ENCODE measurements at regions not wholly inside any gene's neighbourhood (a gene's known extent, or its start where the extent isn't known, plus 50 kb on each side); places are given as distances from the start of the nearest gene placed in this dataset.
A peak's percentile ranks its signal among the peaks of the same experiment; 100 is the strongest.
"Not testable (repeated sequence)": the region's sequence is repeated elsewhere in the genome, so short reads cannot be mapped to it uniquely, and the experiment has no call there.

DNA sequence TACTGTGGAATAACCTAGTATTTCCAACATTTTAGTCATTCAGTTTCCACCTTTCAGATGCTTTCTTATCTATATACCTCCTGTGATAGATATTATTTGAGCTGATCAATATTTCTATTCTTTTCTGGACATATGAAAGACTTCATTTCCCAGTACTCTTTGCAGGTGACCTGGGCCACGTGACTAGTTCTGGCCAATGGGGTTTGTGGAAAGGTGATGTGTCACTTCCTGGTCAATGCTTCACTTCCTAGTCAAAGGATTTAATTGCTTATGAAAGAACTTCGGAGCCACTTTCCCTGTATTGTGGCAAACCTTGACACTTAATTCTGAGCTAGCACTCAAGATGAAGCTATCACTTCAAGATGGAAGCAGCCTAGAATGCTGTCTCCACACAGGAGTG lies 248.9 kb upstream of the FOXF1 start:
- ChIA-PET CTCF (interaction anchor here (1.3 kb wide), 1 partner anchor 9 kb away, joined by 6 read pairs; no protein-coding TSS in a partner anchor), POLR2A (ENCODE audit: low non-redundant PET) (no interaction called here)
- peak; percentile 36 for DNase-seq (ENCODE audit: low spot score)
- no peak for TF ChIP-seq CTCF (conservative IDR thresholded peaks at IDR 0.05; ENCODE audit: low read depth)
- no peak overlapping the region for H3K27ac ChIP-seq

GRCh38 chr16:86267657-86268056 lies 242.7 kb upstream of the FOXF1 start:
- CTCF ChIA-PET; POLR2A ChIA-PET (ENCODE audit: low non-redundant PET); DNase-seq (ENCODE audit: low spot score); H3K27ac ChIP-seq: not testable (repeated sequence)

DNA sequence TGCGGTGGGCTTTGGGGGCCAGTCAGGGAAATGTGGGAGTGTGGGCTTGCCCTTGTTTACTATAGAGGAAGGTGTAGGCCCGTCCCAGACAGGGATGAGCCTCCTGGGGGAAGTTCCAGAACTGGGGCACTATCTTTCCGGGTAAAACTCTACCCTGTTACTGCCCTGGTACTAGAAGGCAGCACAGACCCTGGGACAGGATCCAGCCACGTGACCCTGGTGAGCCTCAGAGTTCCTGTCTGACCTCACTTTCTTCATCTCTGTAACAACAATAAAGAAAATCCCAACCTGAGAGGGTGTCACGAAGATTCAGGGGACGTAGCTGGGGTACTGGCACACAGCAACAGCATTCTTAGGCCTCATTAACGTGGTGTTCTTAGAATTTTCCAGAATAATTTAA lies 239.6 kb upstream of the FOXF1 start:
- CTCF ChIA-PET, result interaction anchor here (0.5 kb wide), 1 partner anchor 1063 kb away, joined by 3 read pairs; no protein-coding TSS in a partner anchor
- POLR2A ChIA-PET (ENCODE audit: low non-redundant PET), result no interaction called here
- H3K27ac ChIP-seq, result no peak overlapping the region
- TF ChIP-seq CTCF (conservative IDR thresholded peaks at IDR 0.05; ENCODE audit: low read depth), result no peak
- no peak for DNase-seq (ENCODE audit: low spot score)

- H3K27ac ChIP-seq, result no peak overlapping the region
- ChIA-PET CTCF (no interaction called here), POLR2A (ENCODE audit: low non-redundant PET) (no interaction called here)
- DNase-seq (ENCODE audit: low spot score), result no peak
- no peak for TF ChIP-seq CTCF (conservative IDR thresholded peaks at IDR 0.05; ENCODE audit: low read depth)
Observed at GRCh38 chr16:86272744-86273143, 237.6 kb upstream of the FOXF1 start.

DNA sequence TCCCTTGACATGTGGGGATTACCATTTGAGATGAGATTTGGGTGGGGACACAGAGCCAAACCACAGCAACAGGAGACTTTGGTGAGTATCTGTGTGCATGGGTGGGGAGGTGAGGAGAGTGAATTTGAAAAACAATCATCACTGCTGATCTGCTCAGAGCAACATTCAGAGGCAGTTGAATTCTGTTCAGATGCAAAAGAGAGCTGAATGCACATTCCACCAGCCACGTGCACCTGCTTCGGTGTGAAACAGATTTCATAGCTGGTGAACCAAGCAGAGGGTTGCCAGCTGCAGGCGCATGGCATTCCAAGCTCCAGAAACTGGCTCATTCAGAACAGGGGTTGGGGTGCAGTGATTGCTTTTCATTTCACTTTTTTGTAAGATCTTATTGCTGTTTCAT lies 233.1 kb upstream of the FOXF1 start:
- H3K27ac ChIP-seq, result no peak overlapping the region
- no peak for DNase-seq (ENCODE audit: low spot score)
- POLR2A ChIA-PET (ENCODE audit: low non-redundant PET), result no interaction called here
- CTCF ChIA-PET, result no interaction called here
- TF ChIP-seq CTCF (conservative IDR thresholded peaks at IDR 0.05; ENCODE audit: low read depth), result no peak

DNA sequence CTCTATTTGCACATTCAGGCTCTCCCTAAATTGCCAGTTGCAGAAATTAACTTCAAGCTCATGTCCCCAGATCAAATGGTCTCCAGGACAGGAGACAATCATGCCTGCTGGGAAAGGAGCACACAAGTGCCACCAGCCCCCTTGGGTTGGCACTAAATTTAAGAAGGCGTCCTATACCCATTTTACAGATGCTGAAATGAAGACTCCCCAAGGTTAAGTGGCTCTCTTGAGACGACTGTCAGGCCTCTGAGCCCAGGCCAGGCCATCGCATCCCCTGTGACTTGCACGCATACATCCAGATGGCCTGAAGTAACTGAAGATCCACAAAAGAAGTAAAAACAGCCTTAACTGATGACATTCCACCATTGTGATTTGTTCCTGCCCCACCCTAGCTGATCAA lies 232.5 kb upstream of the FOXF1 start:
- DNase-seq (ENCODE audit: low spot score); H3K27ac ChIP-seq; CTCF ChIA-PET; POLR2A ChIA-PET (ENCODE audit: low non-redundant PET): not testable (repeated sequence)

- no peak for DNase-seq (ENCODE audit: low spot score)
- TF ChIP-seq CTCF (conservative IDR thresholded peaks at IDR 0.05; ENCODE audit: low read depth), result no peak
- no peak overlapping the region for H3K27ac ChIP-seq
- ChIA-PET CTCF (no interaction called here), POLR2A (ENCODE audit: low non-redundant PET) (no interaction called here)
Observed at GRCh38 chr16:86281421-86281820, 228.9 kb upstream of the FOXF1 start.

GRCh38 chr16:86283944-86284343 lies 226.4 kb upstream of the FOXF1 start:
- no peak overlapping the region for H3K27ac ChIP-seq
- no peak for DNase-seq (ENCODE audit: low spot score)
- POLR2A ChIA-PET (ENCODE audit: low non-redundant PET), result no interaction called here
- CTCF ChIA-PET, result interaction anchor here (0.7 kb wide), 1 partner anchor 777 kb away, joined by 3 read pairs; no protein-coding TSS in a partner anchor
- TF ChIP-seq CTCF (conservative IDR thresholded peaks at IDR 0.05; ENCODE audit: low read depth), result no peak
